ENCODE measurements at regions not wholly inside any gene's neighbourhood (a gene's known extent, or its start where the extent isn't known, plus 50 kb on each side); places are given as distances from the start of the nearest gene placed in this dataset.

DNA sequence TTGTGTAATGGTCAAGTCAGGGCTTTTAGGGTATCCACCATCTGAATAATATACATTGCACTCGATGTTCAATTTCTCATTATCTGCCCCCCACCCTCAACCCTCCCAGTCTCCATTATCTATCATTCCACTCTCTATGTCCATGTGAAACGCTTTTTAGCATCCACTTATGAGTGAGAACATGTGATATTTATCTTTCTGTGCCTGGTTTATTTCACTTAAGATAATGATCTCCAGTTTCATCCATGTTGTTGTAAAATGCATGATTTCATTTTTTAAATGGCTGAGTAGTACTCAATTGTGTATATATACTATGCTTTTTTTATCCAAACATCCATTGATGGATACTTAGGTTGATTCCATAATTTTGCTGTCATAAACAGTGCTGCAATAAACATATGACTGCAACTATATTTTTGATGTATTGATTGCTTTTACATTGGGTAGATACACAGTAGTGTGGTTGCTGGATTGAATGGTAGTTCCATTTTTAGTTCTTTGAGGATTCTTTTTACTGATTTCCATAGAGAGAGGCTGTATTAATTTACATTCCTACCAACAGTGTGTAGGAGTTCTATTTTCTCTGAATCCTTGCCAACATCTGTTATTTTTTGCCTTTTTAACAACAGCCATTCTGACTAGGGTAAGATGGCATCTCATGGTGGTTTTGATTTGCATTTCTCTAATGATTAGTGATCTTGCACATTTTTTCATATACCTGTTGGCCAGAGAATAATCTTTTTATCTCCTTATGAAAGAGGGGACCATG, 332.9 kb upstream of the TGFBR2 start:
- in situ Hi-C loops (cut with HindIII; ENCODE audit: low pct_unique_long_range_greater_than_20kb, low sequenced_read_pairs), result no loop called here
- no peak for DNase-seq (ENCODE audit: low read depth)

DNA sequence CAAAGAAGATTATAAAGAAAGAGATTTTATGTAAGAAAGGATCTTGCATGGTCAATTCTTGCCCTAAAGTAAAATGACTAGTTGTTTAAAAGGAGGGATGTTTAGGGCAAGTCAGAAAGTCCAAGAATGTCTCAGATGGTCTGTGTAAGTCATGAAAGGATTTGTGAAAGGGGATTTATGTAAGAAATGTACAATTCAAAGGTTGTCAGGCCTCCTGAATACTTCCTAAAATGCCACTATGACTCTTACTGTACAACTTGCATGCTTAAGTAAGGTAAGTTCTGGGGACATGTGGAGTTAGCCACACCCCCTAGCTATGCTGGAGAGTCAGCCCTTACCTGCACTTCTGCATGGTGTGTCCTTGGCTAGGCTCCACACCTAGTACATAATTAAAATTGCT, 328.9 kb upstream of the TGFBR2 start:
- in situ Hi-C loops (cut with HindIII; ENCODE audit: low pct_unique_long_range_greater_than_20kb, low sequenced_read_pairs), result no loop called here

GRCh38 chr3:30281526-30281925, 324.9 kb upstream of the TGFBR2 start:
- no peak for DNase-seq (ENCODE audit: low read depth)
- in situ Hi-C loops (cut with HindIII; ENCODE audit: low pct_unique_long_range_greater_than_20kb, low sequenced_read_pairs), result no loop called here

More for the DNA sequence above, 328.9 kb upstream of the TGFBR2 start:
- no peak for DNase-seq (ENCODE audit: low read depth)

DNA sequence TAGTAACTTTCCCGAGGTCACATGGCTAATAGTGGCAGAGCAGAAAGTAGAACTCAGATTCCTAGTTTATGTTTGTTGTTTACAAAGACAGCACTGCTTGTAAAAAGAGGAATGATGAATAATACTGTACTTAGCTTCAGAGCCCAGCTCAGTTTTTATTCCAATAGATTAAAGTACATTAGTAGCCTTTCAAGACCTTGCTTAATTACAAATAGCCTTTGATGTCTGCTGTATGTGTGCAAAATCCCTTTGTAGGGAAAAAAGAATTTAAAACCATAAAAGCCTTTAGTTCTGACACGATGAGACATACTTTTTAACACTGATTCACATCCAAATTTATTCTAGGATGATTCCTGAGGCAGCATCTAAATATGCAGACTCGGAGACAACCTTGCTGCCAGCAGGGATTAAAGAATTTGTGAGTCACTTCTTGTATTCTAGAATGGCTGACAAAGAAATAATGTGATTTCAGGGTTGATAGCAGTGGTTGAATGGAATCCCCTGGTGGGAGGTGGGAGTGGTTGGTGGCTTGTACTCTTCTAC, 324.2 kb upstream of the TGFBR2 start:
- no peak for DNase-seq (ENCODE audit: low read depth)
- in situ Hi-C loops (cut with HindIII; ENCODE audit: low pct_unique_long_range_greater_than_20kb, low sequenced_read_pairs), result no loop called here

- in situ Hi-C loops (cut with HindIII; ENCODE audit: low pct_unique_long_range_greater_than_20kb, low sequenced_read_pairs), result no loop called here
- DNase-seq (ENCODE audit: low read depth), result no peak
Measured at GRCh38 chr3:30285188-30286006, 321.0 kb upstream of the TGFBR2 start.

GRCh38 chr3:30286007-30286669, 320.3 kb upstream of the TGFBR2 start:
- in situ Hi-C loops (cut with HindIII; ENCODE audit: low pct_unique_long_range_greater_than_20kb, low sequenced_read_pairs), result no loop called here
- DNase-seq (ENCODE audit: low read depth), result peak; percentile 35

DNA sequence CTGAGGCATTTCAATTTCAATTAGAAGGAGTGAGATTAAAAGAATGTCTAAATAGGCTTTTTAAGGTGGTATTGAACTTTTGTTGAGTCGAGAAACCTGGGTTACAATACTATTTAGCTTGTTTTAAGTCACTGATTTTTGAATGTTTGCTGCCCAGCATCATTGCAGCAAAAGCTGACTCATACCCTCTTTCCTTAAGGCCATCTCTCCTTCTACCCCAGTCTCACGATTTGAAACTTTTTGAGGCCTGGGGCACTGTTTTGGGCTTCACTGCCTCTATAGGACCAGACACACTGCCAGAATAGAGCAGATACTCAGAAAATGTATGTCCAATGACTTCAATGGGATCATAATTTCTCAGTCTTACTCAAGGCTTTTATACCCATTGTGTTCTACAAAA, 319.6 kb upstream of the TGFBR2 start:
- no peak for DNase-seq (ENCODE audit: low read depth)
- in situ Hi-C loops (cut with HindIII; ENCODE audit: low pct_unique_long_range_greater_than_20kb, low sequenced_read_pairs), result no loop called here

DNA sequence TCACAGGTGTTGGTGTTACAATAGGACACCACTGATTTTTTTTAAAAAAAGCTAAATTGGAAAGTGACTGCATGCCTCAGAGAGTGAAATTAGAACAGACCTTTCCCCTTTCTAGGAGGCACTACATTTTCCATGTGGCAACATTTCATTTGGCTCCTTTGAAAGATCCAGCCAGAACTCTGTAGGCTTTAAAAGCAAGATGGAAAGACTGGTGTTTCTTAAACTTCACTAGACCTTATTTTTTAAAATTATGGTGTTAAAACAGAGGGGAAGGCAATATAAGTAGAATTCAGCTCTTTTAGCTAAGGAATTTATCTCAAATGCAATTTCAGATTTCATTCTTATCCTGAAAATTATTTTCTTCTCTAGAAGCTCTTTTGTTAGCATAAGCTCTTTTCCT, 317.6 kb upstream of the TGFBR2 start:
- DNase-seq (ENCODE audit: low read depth), result no peak
- in situ Hi-C loops (cut with HindIII; ENCODE audit: low pct_unique_long_range_greater_than_20kb, low sequenced_read_pairs), result no loop called here

- in situ Hi-C loops (cut with HindIII; ENCODE audit: low pct_unique_long_range_greater_than_20kb, low sequenced_read_pairs), result no loop called here
- DNase-seq (ENCODE audit: low read depth), result no peak
Measured at GRCh38 chr3:30289324-30289723, 317.1 kb upstream of the TGFBR2 start.

DNA sequence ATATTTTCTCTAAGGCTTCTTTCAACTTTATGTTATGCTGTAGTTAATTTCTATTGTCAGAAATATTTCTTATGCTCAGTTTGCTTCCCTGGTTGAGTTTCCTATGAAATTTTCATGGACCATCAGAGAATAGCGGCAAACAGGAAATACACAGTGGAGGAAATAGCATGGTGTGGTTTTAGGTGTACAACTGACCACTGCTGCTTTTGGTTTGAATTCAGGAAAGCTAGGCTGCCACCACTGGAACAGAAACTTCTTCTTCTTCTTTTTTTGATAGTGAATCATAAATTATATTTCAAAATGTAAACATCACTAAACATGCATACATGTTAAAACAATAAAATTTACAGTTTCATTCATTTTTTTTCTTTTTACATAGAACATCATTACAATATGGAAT, 316.6 kb upstream of the TGFBR2 start:
- in situ Hi-C loops (cut with HindIII; ENCODE audit: low pct_unique_long_range_greater_than_20kb, low sequenced_read_pairs), result no loop called here
- DNase-seq (ENCODE audit: low read depth), result no peak

DNA sequence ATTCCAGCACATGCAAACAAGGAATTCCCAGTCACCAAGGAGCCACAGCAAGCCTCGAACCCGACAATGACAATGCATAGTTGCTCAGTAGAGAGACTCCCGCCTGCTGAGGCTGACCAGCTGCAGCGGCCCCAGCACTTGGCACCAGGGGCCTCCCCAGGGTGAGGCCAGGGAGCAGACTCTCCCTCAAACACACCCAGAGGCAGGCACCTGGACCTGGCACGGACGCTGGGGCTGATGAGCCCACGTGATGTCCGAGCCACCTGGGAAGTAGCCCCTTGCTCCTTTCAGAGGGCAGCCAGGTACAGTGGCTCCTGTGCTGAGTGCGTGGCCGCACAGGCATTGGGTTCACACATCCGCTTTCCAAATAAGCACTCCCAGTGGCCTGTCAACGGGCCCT, 315.9 kb upstream of the TGFBR2 start:
- no peak for DNase-seq (ENCODE audit: low read depth)
- in situ Hi-C loops (cut with HindIII; ENCODE audit: low pct_unique_long_range_greater_than_20kb, low sequenced_read_pairs), result no loop called here

DNA sequence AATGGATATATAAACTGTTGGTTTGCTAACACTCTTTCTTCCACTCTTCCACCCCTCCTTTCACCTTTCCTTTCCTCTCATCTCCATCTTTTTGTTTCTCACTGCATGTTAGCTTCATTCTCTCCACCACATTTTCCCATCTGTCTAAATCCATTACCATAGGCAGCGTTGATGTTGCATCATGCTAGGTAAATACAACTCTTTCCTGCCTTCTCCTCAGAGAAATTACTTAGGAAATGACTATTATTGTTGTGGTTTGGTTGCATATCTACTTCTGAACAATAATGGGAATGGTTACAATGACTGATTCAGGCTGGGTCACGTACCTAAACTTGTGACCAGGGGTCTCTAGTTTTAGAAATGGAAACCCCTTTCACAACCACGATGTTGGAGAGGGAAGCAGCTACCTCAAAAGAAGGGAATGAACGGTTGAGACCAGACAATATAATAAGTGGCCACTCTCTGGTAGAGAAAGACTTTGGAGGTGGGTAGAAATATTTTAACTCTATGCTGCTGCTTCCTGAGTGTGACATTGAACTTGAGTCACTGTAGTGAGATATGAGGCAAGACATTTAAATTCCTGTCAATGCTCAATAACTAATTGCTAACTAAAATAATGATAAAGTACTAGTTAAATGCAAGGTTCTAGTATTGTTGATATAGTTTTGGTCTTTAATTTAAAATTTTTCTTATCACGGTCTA, 314.1 kb upstream of the TGFBR2 start:
- no peak for DNase-seq (ENCODE audit: low read depth)
- in situ Hi-C loops (cut with HindIII; ENCODE audit: low pct_unique_long_range_greater_than_20kb, low sequenced_read_pairs), result no loop called here

DNA sequence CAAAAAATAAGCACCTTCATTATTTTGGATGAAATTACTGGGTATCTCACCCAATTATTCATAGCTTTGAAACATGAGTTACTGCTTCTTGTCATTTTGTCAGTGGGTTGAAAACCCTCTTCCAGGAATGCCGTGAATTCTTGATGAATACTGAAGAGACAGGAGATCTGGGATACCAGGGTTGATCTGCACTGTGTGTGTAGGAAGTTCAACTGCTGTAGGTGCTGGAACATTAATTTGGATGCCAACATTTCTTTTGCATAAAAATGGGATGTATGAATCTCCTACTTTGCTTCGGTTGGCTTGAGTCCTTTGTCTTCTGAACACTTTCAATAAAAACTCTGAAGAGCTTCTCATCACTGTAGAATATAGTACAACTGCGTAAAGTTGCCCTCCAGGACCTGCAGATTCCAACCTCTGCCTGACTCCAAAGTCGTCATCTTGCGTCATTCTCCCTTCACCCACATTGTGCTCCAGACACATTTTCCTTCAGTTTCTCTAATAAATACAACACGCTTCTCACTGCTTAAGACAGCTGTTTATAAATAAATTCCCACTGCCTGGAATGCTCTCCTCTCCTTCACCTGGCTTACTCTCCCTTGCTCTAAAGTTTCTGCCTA, 312.7 kb upstream of the TGFBR2 start:
- DNase-seq (ENCODE audit: low read depth), result no peak
- in situ Hi-C loops (cut with HindIII; ENCODE audit: low pct_unique_long_range_greater_than_20kb, low sequenced_read_pairs), result no loop called here

GRCh38 chr3:30294241-30294667, 312.1 kb upstream of the TGFBR2 start:
- in situ Hi-C loops (cut with HindIII; ENCODE audit: low pct_unique_long_range_greater_than_20kb, low sequenced_read_pairs), result no loop called here
- no peak for DNase-seq (ENCODE audit: low read depth)

DNA sequence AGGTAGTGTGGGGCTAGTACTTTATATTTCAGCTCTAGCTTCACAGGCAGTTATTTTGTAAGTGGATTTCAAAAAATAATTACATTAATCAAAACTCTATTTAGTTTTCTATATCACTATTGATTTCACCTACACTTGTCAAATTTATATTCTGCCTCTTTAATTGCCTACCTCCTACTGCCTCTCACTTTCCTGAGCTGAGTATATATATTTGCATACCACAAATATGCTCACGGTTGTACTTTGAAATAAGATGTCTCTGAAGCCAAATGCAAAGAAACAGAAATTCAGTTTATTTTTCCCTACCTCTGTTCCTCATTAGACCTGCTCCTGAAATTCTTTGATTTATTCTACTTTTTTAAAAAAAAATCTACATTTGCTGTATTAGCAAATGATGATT, 309.3 kb upstream of the TGFBR2 start:
- in situ Hi-C loops (cut with HindIII; ENCODE audit: low pct_unique_long_range_greater_than_20kb, low sequenced_read_pairs), result no loop called here
- DNase-seq (ENCODE audit: low read depth), result no peak

GRCh38 chr3:30299674-30300385, 306.6 kb upstream of the TGFBR2 start:
- in situ Hi-C loops (cut with HindIII; ENCODE audit: low pct_unique_long_range_greater_than_20kb, low sequenced_read_pairs), result no loop called here
- no peak for DNase-seq (ENCODE audit: low read depth)

GRCh38 chr3:30300809-30301208, 305.6 kb upstream of the TGFBR2 start:
- in situ Hi-C loops (cut with HindIII; ENCODE audit: low pct_unique_long_range_greater_than_20kb, low sequenced_read_pairs), result no loop called here
- no peak for DNase-seq (ENCODE audit: low read depth)

All from Caki2 (cell line).